Central memory CD4-positive, alpha-beta T cell (primary cell): ENCODE measurements at regions not wholly inside any gene's neighbourhood (a gene's known extent, or its start where the extent isn't known, plus 50 kb on each side); places are given as distances from the start of the nearest gene placed in this dataset.
"Not testable (repeated sequence)": the region's sequence is repeated elsewhere in the genome, so short reads cannot be mapped to it uniquely, and the experiment has no call there.

Experiments used
- DNase-seq: peaks from one replicate; pipeline ENCODE4 v3.0.0; 2022

GRCh38 chr13:95391362-95391761, 90.1 kb upstream of the ABCC4 start:
- DNase-seq: no peak

- no peak for DNase-seq
Observed at GRCh38 chr13:95391785-95392184, 90.5 kb upstream of the ABCC4 start.

GRCh38 chr13:95392597-95392996, 91.3 kb upstream of the ABCC4 start:
- DNase-seq: no peak

- no peak for DNase-seq
Observed at GRCh38 chr13:95403349-95404140, 102.3 kb upstream of the ABCC4 start.

- DNase-seq: peak; percentile 64
Observed at GRCh38 chr13:95404141-95404882, 103.1 kb upstream of the ABCC4 start.

- DNase-seq: no peak
Observed at GRCh38 chr13:95406176-95406575, 104.9 kb upstream of the ABCC4 start.

GRCh38 chr13:95411428-95412040, 110.3 kb upstream of the ABCC4 start:
- DNase-seq: no peak

GRCh38 chr13:95418946-95419345, 117.7 kb upstream of the ABCC4 start:
- no peak for DNase-seq

- DNase-seq: no peak
Observed at GRCh38 chr13:95420501-95420900, 119.2 kb upstream of the ABCC4 start.

GRCh38 chr13:95426631-95427030, 125.4 kb upstream of the ABCC4 start:
- DNase-seq: no peak

- not testable (repeated sequence) for DNase-seq
Observed at GRCh38 chr13:95430525-95430924, 122.0 kb upstream of the CLDN10 start.

GRCh38 chr13:95432141-95432540, 120.4 kb upstream of the CLDN10 start:
- no peak for DNase-seq

- no peak for DNase-seq
Observed at GRCh38 chr13:95433537-95433936, 119.0 kb upstream of the CLDN10 start.

- no peak for DNase-seq
Observed at GRCh38 chr13:95434111-95434510, 118.4 kb upstream of the CLDN10 start.

- DNase-seq: no peak
Observed at GRCh38 chr13:95437561-95437960, 115.0 kb upstream of the CLDN10 start.

GRCh38 chr13:95438297-95438696, 114.2 kb upstream of the CLDN10 start:
- DNase-seq: no peak

- DNase-seq: no peak
Observed at GRCh38 chr13:95440441-95441088, 112.0 kb upstream of the CLDN10 start.

- DNase-seq: no peak
Observed at GRCh38 chr13:95441326-95441725, 111.2 kb upstream of the CLDN10 start.

GRCh38 chr13:95444006-95444730, 108.4 kb upstream of the CLDN10 start:
- no peak for DNase-seq

GRCh38 chr13:95445131-95445530, 107.4 kb upstream of the CLDN10 start:
- DNase-seq: no peak

GRCh38 chr13:95447814-95448213, 104.7 kb upstream of the CLDN10 start:
- DNase-seq: no peak

GRCh38 chr13:95451656-95452055, 100.9 kb upstream of the CLDN10 start:
- DNase-seq: no peak

- DNase-seq: no peak
Observed at GRCh38 chr13:95452375-95452774, 100.1 kb upstream of the CLDN10 start.
